ENCODE measurements at regions not wholly inside any gene's neighbourhood (a gene's known extent, or its start where the extent isn't known, plus 50 kb on each side); places are given as distances from the start of the nearest gene placed in this dataset.

- TF ChIP-seq, protein P1, sequence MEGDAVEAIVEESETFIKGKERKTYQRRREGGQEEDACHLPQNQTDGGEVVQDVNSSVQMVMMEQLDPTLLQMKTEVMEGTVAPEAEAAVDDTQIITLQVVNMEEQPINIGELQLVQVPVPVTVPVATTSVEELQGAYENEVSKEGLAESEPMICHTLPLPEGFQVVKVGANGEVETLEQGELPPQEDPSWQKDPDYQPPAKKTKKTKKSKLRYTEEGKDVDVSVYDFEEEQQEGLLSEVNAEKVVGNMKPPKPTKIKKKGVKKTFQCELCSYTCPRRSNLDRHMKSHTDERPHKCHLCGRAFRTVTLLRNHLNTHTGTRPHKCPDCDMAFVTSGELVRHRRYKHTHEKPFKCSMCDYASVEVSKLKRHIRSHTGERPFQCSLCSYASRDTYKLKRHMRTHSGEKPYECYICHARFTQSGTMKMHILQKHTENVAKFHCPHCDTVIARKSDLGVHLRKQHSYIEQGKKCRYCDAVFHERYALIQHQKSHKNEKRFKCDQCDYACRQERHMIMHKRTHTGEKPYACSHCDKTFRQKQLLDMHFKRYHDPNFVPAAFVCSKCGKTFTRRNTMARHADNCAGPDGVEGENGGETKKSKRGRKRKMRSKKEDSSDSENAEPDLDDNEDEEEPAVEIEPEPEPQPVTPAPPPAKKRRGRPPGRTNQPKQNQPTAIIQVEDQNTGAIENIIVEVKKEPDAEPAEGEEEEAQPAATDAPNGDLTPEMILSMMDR (IDR thresholded peaks at IDR 0.05), result no peak
- Histone ChIP-seq H3K36me3 (ENCODE audit: low read depth) (no peaks in the 10 kb centered on the region), H3K4me1 (ENCODE audit: low read depth) (no peaks in the 10 kb centered on the region), H3K4me3 (no peak overlapping the region), H3K9me3 (peaks cover under 1% of the 10 kb centered on the region)
- intact Hi-C loops (cut with DNase I, micrococcal nuclease), result no loop called here
- DNase-seq, result no peak
- ATAC-seq, result no peak
Measured at GRCh38 chr5:124252747-124253146, 493.7 kb downstream of the ZNF608 start.

DNA sequence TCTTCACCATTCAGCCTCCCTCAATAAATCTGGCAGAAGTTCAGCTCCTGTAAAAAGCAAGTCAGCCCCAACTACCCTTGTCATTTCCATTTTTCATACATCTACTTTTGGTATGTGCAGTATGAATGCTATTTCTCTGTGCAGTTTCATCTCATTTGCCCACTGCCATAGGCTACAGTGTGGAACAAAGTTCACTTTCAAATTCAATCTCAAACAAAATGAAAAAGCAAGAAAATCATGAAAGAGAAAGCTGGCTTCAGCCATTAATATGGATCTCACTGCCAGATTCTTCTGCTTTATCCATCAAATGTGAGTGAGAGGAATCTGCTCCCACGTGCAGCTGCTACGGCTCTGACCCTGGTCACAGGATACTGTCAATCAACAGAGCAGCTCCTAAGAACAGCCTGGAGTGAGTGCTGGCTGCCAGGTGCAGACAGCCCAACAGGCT, 494.2 kb downstream of the ZNF608 start:
- no peak for DNase-seq
- H3K4me1 ChIP-seq (ENCODE audit: low read depth), result no peaks in the 10 kb centered on the region
- ATAC-seq, result no peak
- intact Hi-C loops (cut with DNase I, micrococcal nuclease), result no loop called here
- H3K4me3 ChIP-seq, result no peak overlapping the region
- peaks cover 6% of the 10 kb centered on the region for H3K9me3 ChIP-seq
- TF ChIP-seq, protein P1 (IDR thresholded peaks at IDR 0.05), result no peak
- H3K36me3 ChIP-seq (ENCODE audit: low read depth), result no peaks in the 10 kb centered on the region

GRCh38 chr5:124245276-124245675, 501.2 kb downstream of the ZNF608 start:
- no peaks in the 10 kb centered on the region for H3K4me1 ChIP-seq (ENCODE audit: low read depth)
- DNase-seq, result no peak
- TF ChIP-seq, protein P1 (IDR thresholded peaks at IDR 0.05), result no peak
- intact Hi-C loops (cut with DNase I, micrococcal nuclease), result no loop called here
- no peaks in the 10 kb centered on the region for H3K36me3 ChIP-seq (ENCODE audit: low read depth)
- H3K9me3 ChIP-seq, result peaks cover 10% of the 10 kb centered on the region
- H3K4me3 ChIP-seq, result no peak overlapping the region
- ATAC-seq, result no peak

DNA sequence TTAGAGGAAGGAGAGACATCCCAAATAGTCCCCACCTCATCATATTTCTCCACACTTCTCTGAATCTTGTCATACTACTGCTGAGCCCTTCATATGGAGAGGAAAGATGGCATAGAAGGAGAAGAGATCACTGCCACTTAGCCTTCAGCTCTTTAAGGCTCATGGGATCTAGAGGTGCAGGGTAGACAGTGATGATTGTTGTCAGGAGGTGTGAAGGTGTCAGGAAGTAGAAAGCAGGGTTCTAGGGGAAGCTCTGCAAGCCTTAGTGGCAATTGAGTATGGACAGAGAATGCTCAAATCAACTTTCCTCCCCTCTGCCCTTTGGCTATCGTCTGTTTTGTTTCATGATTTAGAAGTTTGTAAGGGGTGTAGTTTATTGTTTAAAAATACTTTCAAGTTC, 505.7 kb downstream of the ZNF608 start:
- Histone ChIP-seq H3K36me3 (ENCODE audit: low read depth) (no peaks in the 10 kb centered on the region), H3K4me1 (ENCODE audit: low read depth) (no peaks in the 10 kb centered on the region), H3K9me3 (peaks cover 10% of the 10 kb centered on the region), H3K4me3 (no peak overlapping the region)
- TF ChIP-seq, protein P1 (IDR thresholded peaks at IDR 0.05), result no peak
- intact Hi-C loops (cut with DNase I, micrococcal nuclease), result no loop called here
- DNase-seq (no peak), ATAC-seq (no peak)

- intact Hi-C loops (cut with DNase I, micrococcal nuclease), result no loop called here
- H3K4me1 ChIP-seq (ENCODE audit: low read depth), result no peaks in the 10 kb centered on the region
- H3K4me3 ChIP-seq, result no peak overlapping the region
- peaks cover 6% of the 10 kb centered on the region for H3K9me3 ChIP-seq
- TF ChIP-seq, protein P1 (IDR thresholded peaks at IDR 0.05), result no peak
- ATAC-seq (no peak), DNase-seq (no peak)
- no peaks in the 10 kb centered on the region for H3K36me3 ChIP-seq (ENCODE audit: low read depth)
Measured at GRCh38 chr5:124239572-124239971, 506.9 kb downstream of the ZNF608 start.

DNA sequence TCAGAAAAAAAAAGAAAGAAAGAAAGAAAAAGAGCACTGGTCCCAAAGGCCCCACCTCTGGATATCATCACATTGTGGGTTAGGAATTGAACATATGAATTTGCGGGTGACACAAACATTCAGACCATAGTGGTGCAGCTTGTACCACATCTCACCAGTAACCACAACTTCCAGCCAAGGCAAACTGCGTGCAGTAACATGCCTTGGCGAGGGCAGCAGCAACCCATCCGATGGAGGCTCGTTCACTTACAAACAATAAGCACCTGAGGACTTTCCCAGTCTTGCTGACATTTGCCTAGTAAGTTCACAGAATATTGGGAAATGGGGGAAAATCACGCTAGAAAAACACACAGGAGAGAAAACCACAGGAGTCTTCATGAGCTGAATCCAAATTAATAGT, 508.1 kb downstream of the ZNF608 start:
- TF ChIP-seq, protein P1 (IDR thresholded peaks at IDR 0.05), result no peak
- H3K36me3 ChIP-seq (ENCODE audit: low read depth), result no peaks in the 10 kb centered on the region
- H3K9me3 ChIP-seq, result peaks cover 6% of the 10 kb centered on the region
- intact Hi-C loops (cut with DNase I, micrococcal nuclease), result no loop called here
- ATAC-seq (no peak), DNase-seq (no peak)
- no peaks in the 10 kb centered on the region for H3K4me1 ChIP-seq (ENCODE audit: low read depth)
- no peak overlapping the region for H3K4me3 ChIP-seq

All from mucosa of descending colon (tissue), 3 donors.